ENCODE measurements at regions not wholly inside any gene's neighbourhood (a gene's known extent, or its start where the extent isn't known, plus 50 kb on each side); places are given as distances from the start of the nearest gene placed in this dataset.

DNA sequence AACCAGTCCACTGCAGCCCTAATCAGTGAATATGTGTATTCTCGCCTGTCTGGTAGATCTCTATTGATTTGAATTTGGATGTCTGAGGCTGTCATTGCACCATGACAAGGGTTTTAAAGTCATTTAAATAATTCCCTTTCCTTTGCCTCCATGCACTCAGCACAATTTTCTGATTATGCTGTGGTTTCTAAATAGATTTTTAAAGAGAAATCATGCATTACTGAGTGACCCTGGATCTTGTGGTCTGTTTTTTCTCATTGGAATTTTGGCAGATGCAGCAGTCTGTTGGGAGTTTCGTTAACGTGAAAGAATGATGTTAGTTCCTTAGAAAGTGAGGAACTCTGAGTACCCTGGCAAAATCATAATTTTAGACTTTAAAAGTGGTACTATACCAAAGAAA lies 396.0 kb downstream of the LRRC70 start:
- Histone ChIP-seq H3K4me3 (IDR thresholded peaks at IDR 0.05; ENCODE audit: insufficient read depth, low read depth, low read length) (no peak overlapping the region), H4K20me1 (ENCODE audit: insufficient read depth) (no peaks in the 10 kb centered on the region), H3K4me2 (no peak overlapping the region), H3K36me3 (ENCODE audit: insufficient read depth) (no peaks in the 10 kb centered on the region), H3K9ac (no peak overlapping the region), H3K27me3 (ENCODE audit: insufficient read depth, low read depth) (no peaks in the 10 kb centered on the region), H3K79me2 (ENCODE audit: insufficient read depth, low read depth) (no peaks in the 10 kb centered on the region), H3K27ac (no peak overlapping the region), H3K4me1 (ENCODE audit: low read depth, poor library complexity, severe bottlenecking) (no peaks in the 10 kb centered on the region), H2AFZ (ENCODE audit: low read depth) (no peak overlapping the region)
- no peak for TF ChIP-seq CTCF (conservative IDR thresholded peaks at IDR 0.05; ENCODE audit: low read depth, low read length)

- no peak for TF ChIP-seq CTCF (conservative IDR thresholded peaks at IDR 0.05; ENCODE audit: low read depth, low read length)
- no peak overlapping the region for H2AFZ ChIP-seq (ENCODE audit: low read depth)
- H3K4me3 ChIP-seq (IDR thresholded peaks at IDR 0.05; ENCODE audit: insufficient read depth, low read depth, low read length): no peak overlapping the region
- H3K27ac ChIP-seq: no peak overlapping the region
- H4K20me1 ChIP-seq (ENCODE audit: insufficient read depth): no peaks in the 10 kb centered on the region
- H3K79me2 ChIP-seq (ENCODE audit: insufficient read depth, low read depth): no peaks in the 10 kb centered on the region
- H3K4me1 ChIP-seq (ENCODE audit: low read depth, poor library complexity, severe bottlenecking): no peaks in the 10 kb centered on the region
- H3K4me2 ChIP-seq: no peak overlapping the region
- H3K27me3 ChIP-seq (ENCODE audit: insufficient read depth, low read depth): no peaks in the 10 kb centered on the region
- H3K36me3 ChIP-seq (ENCODE audit: insufficient read depth): no peaks in the 10 kb centered on the region
- H3K9ac ChIP-seq: no peak overlapping the region
Measured at GRCh38 chr5:62969409-62970120, 390.9 kb downstream of the LRRC70 start.

- Histone ChIP-seq H3K36me3 (ENCODE audit: insufficient read depth) (no peaks in the 10 kb centered on the region), H3K4me1 (ENCODE audit: low read depth, poor library complexity, severe bottlenecking) (no peaks in the 10 kb centered on the region), H3K27ac (no peak overlapping the region), H3K79me2 (ENCODE audit: insufficient read depth, low read depth) (no peaks in the 10 kb centered on the region), H3K4me3 (IDR thresholded peaks at IDR 0.05; ENCODE audit: insufficient read depth, low read depth, low read length) (no peak overlapping the region), H3K4me2 (no peak overlapping the region), H3K9ac (no peak overlapping the region), H4K20me1 (ENCODE audit: insufficient read depth) (no peaks in the 10 kb centered on the region), H2AFZ (ENCODE audit: low read depth) (no peak overlapping the region), H3K27me3 (ENCODE audit: insufficient read depth, low read depth) (no peaks in the 10 kb centered on the region)
- no peak for TF ChIP-seq CTCF (conservative IDR thresholded peaks at IDR 0.05; ENCODE audit: low read depth, low read length)
Measured at GRCh38 chr5:62964428-62964827, 385.8 kb downstream of the LRRC70 start.

DNA sequence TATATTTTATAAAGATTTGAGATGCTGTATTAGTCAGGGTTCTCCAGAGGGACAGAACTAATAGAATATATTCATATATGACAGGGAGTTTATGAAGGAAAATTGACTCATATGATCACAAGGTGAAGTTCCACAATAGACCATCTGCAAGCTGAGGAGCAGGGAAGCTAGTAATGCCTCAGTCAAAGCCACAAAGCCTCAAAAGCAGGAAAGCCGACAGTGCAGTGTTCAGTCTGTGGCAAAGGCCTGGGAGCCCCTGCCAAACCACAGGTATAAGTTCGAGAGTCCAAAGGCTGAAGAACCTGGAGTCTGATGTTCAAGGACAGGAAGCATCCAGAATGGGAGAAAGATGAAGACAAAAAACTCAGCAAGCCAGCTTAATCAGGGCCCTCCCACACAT lies 382.2 kb downstream of the LRRC70 start:
- TF ChIP-seq CTCF (conservative IDR thresholded peaks at IDR 0.05; ENCODE audit: low read depth, low read length): no peak
- no peaks in the 10 kb centered on the region for H3K36me3 ChIP-seq (ENCODE audit: insufficient read depth)
- no peak overlapping the region for H3K4me2 ChIP-seq
- H3K27me3 ChIP-seq (ENCODE audit: insufficient read depth, low read depth): no peaks in the 10 kb centered on the region
- H3K9ac ChIP-seq: no peak overlapping the region
- no peaks in the 10 kb centered on the region for H4K20me1 ChIP-seq (ENCODE audit: insufficient read depth)
- no peak overlapping the region for H2AFZ ChIP-seq (ENCODE audit: low read depth)
- no peak overlapping the region for H3K4me3 ChIP-seq (IDR thresholded peaks at IDR 0.05; ENCODE audit: insufficient read depth, low read depth, low read length)
- no peaks in the 10 kb centered on the region for H3K79me2 ChIP-seq (ENCODE audit: insufficient read depth, low read depth)
- H3K27ac ChIP-seq: no peak overlapping the region
- H3K4me1 ChIP-seq (ENCODE audit: low read depth, poor library complexity, severe bottlenecking): no peaks in the 10 kb centered on the region
